HCT116 (cell line): ENCODE measurements at regions not wholly inside any gene's neighbourhood (a gene's known extent, or its start where the extent isn't known, plus 50 kb on each side); places are given as distances from the start of the nearest gene placed in this dataset.

ENCODE experiments used
- ATAC-seq: fragments of 200-7000 bp; cut with Tn5 transposase; 2 replicates; pipeline ENCODE4 v1.9.1; 2020; ENCODE audit warnings: mild to moderate bottlenecking, moderate library complexity
- BruUV-seq: library from RNA; stranded (reverse); fragments of 400-500 nt; replicated peaks from 2 replicates; lab custom pipeline; 2021; lab: Mats Ljungman, UMichigan
- CTCF ChIA-PET: fragments of 300-600 bp; sonication (Branson Sonifier 250); formaldehyde crosslinking; loops from one replicate; lab custom pipeline; 2021; ENCODE audit warnings: antibody characterized with exemption; lab: Charles Lee
- POLR2A ChIA-PET: fragments of 300-600, 350-600 bp; sonication (Branson Sonifier 250); formaldehyde crosslinking; loops from one replicate; lab custom pipeline; 2021; ENCODE audit warnings: antibody characterized with exemption; lab: Charles Lee
- RAD21 ChIA-PET, 2 experiments: fragments of 300-600 bp; sonication (Branson Sonifier 250); formaldehyde crosslinking; loops; one replicate each; lab custom pipeline; 2023; ENCODE audit warnings: low total read pairs in 2 of 2; ENCODE audit not compliant: uncharacterized antibody in 2 of 2, unreplicated experiment in 2 of 2, low non-redundant PET in 1 of 2; lab: Charles Lee
- DNase-seq: peaks from one replicate; pipeline ENCODE4 v3.0.0-alpha.2; 2010; ENCODE audit warnings: low read depth, low spot score
- H2AFZ ChIP-seq: fragments of 200-600 bp; shearing (Covaris generic), sonication (generic); 2 replicates; pipeline ENCODE4 v1.6.1; 2017; ENCODE audit warnings: low read depth, mixed run types, mixed read lengths, antibody characterized with exemption, low read length; ENCODE audit not compliant: poor library complexity, severe bottlenecking
- H3K27ac ChIP-seq: 2 replicates; pipeline ENCODE4 v1.5.1; 2012; ENCODE audit warnings: low read depth, low read length
- H3K27me3 ChIP-seq: fragments of 200-600 bp; sonication (generic); 2 replicates; pipeline ENCODE4 v1.6.1; 2016; ENCODE audit warnings: mixed run types, low read length, mixed read lengths; ENCODE audit not compliant: insufficient read depth
- H3K36me3 ChIP-seq, 2 experiments: fragments of 200-500 bp in 1 of 2; fragments of 200-600 bp in 1 of 2; sonication (Bioruptor generic) in 1 of 2; sonication (generic) in 1 of 2; 2 replicates each; pipeline versions ENCODE4 v1.5.1 to v1.6.1; 2014 to 2016; ENCODE audit warnings: low read length in 2 of 2, inconsistent platforms in 1 of 2, mixed read lengths in 1 of 2, mixed run types in 1 of 2; ENCODE audit not compliant: insufficient read depth in 2 of 2, control insufficient read depth in 1 of 2
- H3K4me1 ChIP-seq, 2 experiments: fragments of 200-600 bp in 1 of 2; sonication (generic) in 1 of 2; 2 replicates each; pipeline versions ENCODE4 v1.5.1 to v1.6.1; 2012 to 2017; ENCODE audit warnings: low read length in 2 of 2, inconsistent platforms in 1 of 2, mild to moderate bottlenecking in 1 of 2, mixed read lengths in 1 of 2, mixed run types in 1 of 2, moderate library complexity in 1 of 2; ENCODE audit not compliant: insufficient read depth in 2 of 2, control insufficient read depth in 1 of 2
- H3K4me2 ChIP-seq: fragments of 200-600 bp; sonication (generic); 2 replicates; pipeline ENCODE4 v1.6.1; 2017; ENCODE audit warnings: mixed run types, low read length, mixed read lengths
- H3K4me3 ChIP-seq, 2 experiments: fragments of 200-600 bp in 1 of 2; sonication (generic) in 1 of 2; replicated peaks in 1 of 2; 2 replicates each; pipeline ENCODE4 v1.5.1; 2011 to 2016; ENCODE audit warnings: low read length in 2 of 2, control low read depth in 1 of 2, low read depth in 1 of 2, mild to moderate bottlenecking in 1 of 2, mixed read lengths in 1 of 2, mixed run types in 1 of 2
- H3K79me2 ChIP-seq: fragments of 200-600 bp; sonication (generic); 2 replicates; pipeline ENCODE4 v1.6.1; 2017; ENCODE audit warnings: mild to moderate bottlenecking, mixed run types, low read length, moderate library complexity, mixed read lengths; ENCODE audit not compliant: insufficient read depth
- H3K9ac ChIP-seq: fragments of 200-600 bp; sonication (generic); 2 replicates; pipeline ENCODE4 v1.6.1; 2016; ENCODE audit warnings: low read length, mixed read lengths
- H3K9me2 ChIP-seq: fragments of 200-600 bp; sonication (generic), shearing (Covaris generic); 2 replicates; pipeline ENCODE4 v1.6.1; 2017; ENCODE audit warnings: mixed run types, mild to moderate bottlenecking, moderate library complexity; ENCODE audit not compliant: insufficient read depth
- H3K9me3 ChIP-seq, 2 experiments: fragments of 200-500 bp in 1 of 2; fragments of 200-600 bp in 1 of 2; sonication (Bioruptor generic) in 1 of 2; sonication (generic) in 1 of 2; 2 replicates each; pipeline ENCODE4 v1.6.1; 2014 to 2017; ENCODE audit warnings: low read length in 2 of 2, mixed read lengths in 2 of 2, inconsistent platforms in 1 of 2, low read depth in 1 of 2, mild to moderate bottlenecking in 1 of 2, mixed run types in 1 of 2, moderate library complexity in 1 of 2; ENCODE audit not compliant: control insufficient read depth in 1 of 2, insufficient read depth in 1 of 2
- H4K20me1 ChIP-seq: fragments of 200-600 bp; sonication (generic), shearing (Covaris generic); 2 replicates; pipeline ENCODE4 v1.6.1; 2017; ENCODE audit warnings: mixed run types, mild to moderate bottlenecking, moderate library complexity; ENCODE audit not compliant: insufficient read depth
- ATF3 ChIP-seq: IDR thresholded peaks from 2 replicates; pipeline ENCODE4 v1.6.1; 2012
- CBX3 ChIP-seq: IDR thresholded peaks from 2 replicates; pipeline ENCODE4 v1.6.1; 2012; ENCODE audit warnings: low read depth
- CTCF ChIP-seq, 3 experiments: fragments of 200-600 bp in 1 of 3; sonication (generic) in 1 of 3; IDR thresholded peaks in 2 of 3; conservative IDR thresholded peaks in 1 of 3; 2 replicates each; pipeline ENCODE4 v1.5.1; 2012 to 2017; ENCODE audit warnings: low read depth in 2 of 3, low read length in 2 of 3, antibody characterized with exemption in 1 of 3, borderline replicate concordance in 1 of 3, control low read depth in 1 of 3, mild to moderate bottlenecking in 1 of 3, mixed read lengths in 1 of 3, mixed run types in 1 of 3, moderate library complexity in 1 of 3; ENCODE audit not compliant: insufficient read depth in 1 of 3
- EGR1 ChIP-seq: IDR thresholded peaks from 2 replicates; pipeline ENCODE4 v1.6.1; 2012; ENCODE audit warnings: low read depth
- EZH2 ChIP-seq: fragments of 200-600 bp; sonication (generic); IDR thresholded peaks from 2 replicates; pipeline ENCODE4 v1.6.1; 2017; ENCODE audit warnings: antibody characterized with exemption, mixed run types
- EZH2phosphoT487 ChIP-seq: fragments of 200-600 bp; IDR thresholded peaks from 2 replicates; pipeline ENCODE4 v1.6.1; 2018; ENCODE audit warnings: antibody characterized with exemption, borderline replicate concordance
- FOSL1 ChIP-seq: IDR thresholded peaks from 2 replicates; pipeline ENCODE4 v1.6.1; 2012; ENCODE audit warnings: low read depth
- JUND ChIP-seq: IDR thresholded peaks from 2 replicates; pipeline ENCODE4 v1.6.1; 2012
- MAX ChIP-seq: IDR thresholded peaks from 2 replicates; pipeline ENCODE4 v1.6.1; 2012
- POLR2A ChIP-seq: IDR thresholded peaks from 2 replicates; pipeline ENCODE4 v1.7.0; 2011; ENCODE audit warnings: borderline replicate concordance; ENCODE audit not compliant: insufficient read depth, insufficient read length; ENCODE audit errors: extremely low read depth
- POLR2AphosphoS5 ChIP-seq: IDR thresholded peaks from 2 replicates; pipeline ENCODE4 v1.6.1; 2011; ENCODE audit warnings: mild to moderate bottlenecking, low read depth, low read length, moderate library complexity
- RAD21 ChIP-seq: IDR thresholded peaks from 2 replicates; pipeline ENCODE4 v1.6.1; 2012; ENCODE audit warnings: low read depth, mild to moderate bottlenecking
- REST ChIP-seq: IDR thresholded peaks from 2 replicates; pipeline ENCODE4 v1.6.1; 2012; ENCODE audit warnings: low read depth
- SIN3A ChIP-seq: IDR thresholded peaks from 2 replicates; pipeline ENCODE4 v1.6.1; 2012; ENCODE audit warnings: low read depth
- SP1 ChIP-seq: IDR thresholded peaks from 2 replicates; pipeline ENCODE4 v1.6.1; 2012; ENCODE audit warnings: low read depth
- SRF ChIP-seq: IDR thresholded peaks from 2 replicates; pipeline ENCODE4 v1.6.1; 2012; ENCODE audit warnings: low read depth
- TCF7L2 ChIP-seq: IDR thresholded peaks from 2 replicates; pipeline ENCODE4 v1.7.0; 2011; ENCODE audit warnings: borderline replicate concordance, inconsistent platforms; ENCODE audit not compliant: insufficient read depth, insufficient read length; ENCODE audit errors: extremely low read depth
- ZFX ChIP-seq: fragments of 450-650 bp; IDR thresholded peaks from 2 replicates; pipeline ENCODE4 v1.6.1; 2017
- ZNF274 ChIP-seq: fragments of 200-500 bp; sonication (Bioruptor generic); IDR thresholded peaks from 2 replicates; pipeline ENCODE4 v1.6.1; 2014; ENCODE audit warnings: mild to moderate bottlenecking, low read depth, low read length, inconsistent platforms
- intact Hi-C: fragments of 100-400 bp; cut with micrococcal nuclease; formaldehyde crosslinking; loops from 2 replicates; pipeline ENCODE4 v1.10.0; 2022

- Histone ChIP-seq H3K4me2 (no peak overlapping the region), H2AFZ (no peak overlapping the region), H3K9me2 (no peaks in the 10 kb centered on the region), H3K9me3 (no peaks in the 10 kb centered on the region), H3K4me3 (no peak overlapping the region), H3K27me3 (no peaks in the 10 kb centered on the region), H3K36me3 (no peaks in the 10 kb centered on the region), H3K79me2 (no peaks in the 10 kb centered on the region), H3K27ac (no peak overlapping the region), H3K9ac (no peak overlapping the region), H3K4me1 (no peaks in the 10 kb centered on the region), H4K20me1 (no peaks in the 10 kb centered on the region)
- no peak for TF ChIP-seq EZH2
- no peak for TF ChIP-seq POLR2AphosphoS5
- no peak for TF ChIP-seq MAX
- TF ChIP-seq TCF7L2: no peak
- TF ChIP-seq JUND: no peak
- TF ChIP-seq ZNF274: no peak
- no peak for TF ChIP-seq SP1
- no peak for TF ChIP-seq RAD21
- TF ChIP-seq FOSL1: no peak
- TF ChIP-seq EZH2phosphoT487: no peak
- TF ChIP-seq EGR1: no peak
- no peak for TF ChIP-seq SRF
- no peak for TF ChIP-seq POLR2A
- no peak for TF ChIP-seq SIN3A
- TF ChIP-seq CBX3: no peak
- intact Hi-C loops: no loop called here
- RAD21 ChIA-PET: no interaction called here
- POLR2A ChIA-PET: no interaction called here
- ATAC-seq (no peak), DNase-seq (no peak)
- CTCF ChIA-PET: no interaction called here
- no TSS peak for BruUV-seq
Measured at GRCh38 chr11:109971184-109971523, 122.0 kb upstream of the ZC3H12C start.

GRCh38 chr11:109972181-109972715 is 120.9 kb upstream of the ZC3H12C start:
- intact Hi-C loops: no loop called here
- Histone ChIP-seq H3K9ac (no peak overlapping the region), H3K9me2 (no peaks in the 10 kb centered on the region), H4K20me1 (no peaks in the 10 kb centered on the region), H2AFZ (no peak overlapping the region), H3K9me3 (no peaks in the 10 kb centered on the region), H3K27me3 (no peaks in the 10 kb centered on the region), H3K4me2 (no peak overlapping the region), H3K79me2 (no peaks in the 10 kb centered on the region), H3K36me3 (no peaks in the 10 kb centered on the region), H3K4me1 (no peaks in the 10 kb centered on the region), H3K27ac (no peak overlapping the region), H3K4me3 (no peak overlapping the region)
- ChIA-PET CTCF (no interaction called here), POLR2A (no interaction called here), RAD21 (no interaction called here)
- ATAC-seq (no peak), DNase-seq (no peak)
- BruUV-seq: no TSS peak
- TF ChIP-seq POLR2A (no peak), POLR2AphosphoS5 (no peak), SRF (no peak), ATF3 (no peak), REST (no peak), CTCF (IDR thresholded peaks at IDR 0.05 in 2 of 3, conservative IDR thresholded peaks at IDR 0.05 in 1 of 3; ENCODE audit: borderline replicate concordance in 1 of 3, insufficient read depth in 1 of 3, low read depth in 2 of 3, low read length in 2 of 3) (no peak), ZFX (no peak)
